ENCODE measurements at regions not wholly inside any gene's neighbourhood (a gene's known extent, or its start where the extent isn't known, plus 50 kb on each side); places are given as distances from the start of the nearest gene placed in this dataset.

DNA sequence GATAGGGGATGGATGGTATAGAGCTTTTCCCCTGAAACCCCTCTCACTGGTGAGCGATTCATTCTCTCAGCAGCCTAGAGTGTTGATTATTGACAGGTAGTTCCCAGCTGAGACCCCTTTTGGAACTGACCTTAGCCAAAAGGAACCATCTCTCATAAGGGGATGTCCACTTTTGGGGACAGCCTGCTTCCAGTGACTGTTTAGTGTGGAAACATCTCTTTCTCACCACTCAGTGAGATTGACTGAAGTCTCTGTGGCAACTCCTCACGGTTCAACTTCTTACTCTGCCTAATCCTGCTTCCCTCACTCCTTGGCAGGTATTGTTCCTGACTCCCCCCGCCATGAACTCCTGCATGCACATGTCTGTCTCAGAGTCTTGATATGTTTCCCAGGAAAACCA lies 529.2 kb upstream of the ATP2B1 start:
- no peak overlapping the region for H3K4me3 ChIP-seq (ENCODE audit: low read depth, low read length)
- no peak for DNase-seq
- H3K27ac ChIP-seq = no peak overlapping the region
- TF ChIP-seq, protein P1, sequence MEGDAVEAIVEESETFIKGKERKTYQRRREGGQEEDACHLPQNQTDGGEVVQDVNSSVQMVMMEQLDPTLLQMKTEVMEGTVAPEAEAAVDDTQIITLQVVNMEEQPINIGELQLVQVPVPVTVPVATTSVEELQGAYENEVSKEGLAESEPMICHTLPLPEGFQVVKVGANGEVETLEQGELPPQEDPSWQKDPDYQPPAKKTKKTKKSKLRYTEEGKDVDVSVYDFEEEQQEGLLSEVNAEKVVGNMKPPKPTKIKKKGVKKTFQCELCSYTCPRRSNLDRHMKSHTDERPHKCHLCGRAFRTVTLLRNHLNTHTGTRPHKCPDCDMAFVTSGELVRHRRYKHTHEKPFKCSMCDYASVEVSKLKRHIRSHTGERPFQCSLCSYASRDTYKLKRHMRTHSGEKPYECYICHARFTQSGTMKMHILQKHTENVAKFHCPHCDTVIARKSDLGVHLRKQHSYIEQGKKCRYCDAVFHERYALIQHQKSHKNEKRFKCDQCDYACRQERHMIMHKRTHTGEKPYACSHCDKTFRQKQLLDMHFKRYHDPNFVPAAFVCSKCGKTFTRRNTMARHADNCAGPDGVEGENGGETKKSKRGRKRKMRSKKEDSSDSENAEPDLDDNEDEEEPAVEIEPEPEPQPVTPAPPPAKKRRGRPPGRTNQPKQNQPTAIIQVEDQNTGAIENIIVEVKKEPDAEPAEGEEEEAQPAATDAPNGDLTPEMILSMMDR (IDR thresholded peaks at IDR 0.05; ENCODE audit: low read depth, low read length) = no peak
- H3K27me3 ChIP-seq (ENCODE audit: insufficient read depth, low read depth, severe bottlenecking) = no peaks in the 10 kb centered on the region
- no peaks in the 10 kb centered on the region for H3K9me3 ChIP-seq (ENCODE audit: severe bottlenecking)
- H3K36me3 ChIP-seq = no peaks in the 10 kb centered on the region

DNA sequence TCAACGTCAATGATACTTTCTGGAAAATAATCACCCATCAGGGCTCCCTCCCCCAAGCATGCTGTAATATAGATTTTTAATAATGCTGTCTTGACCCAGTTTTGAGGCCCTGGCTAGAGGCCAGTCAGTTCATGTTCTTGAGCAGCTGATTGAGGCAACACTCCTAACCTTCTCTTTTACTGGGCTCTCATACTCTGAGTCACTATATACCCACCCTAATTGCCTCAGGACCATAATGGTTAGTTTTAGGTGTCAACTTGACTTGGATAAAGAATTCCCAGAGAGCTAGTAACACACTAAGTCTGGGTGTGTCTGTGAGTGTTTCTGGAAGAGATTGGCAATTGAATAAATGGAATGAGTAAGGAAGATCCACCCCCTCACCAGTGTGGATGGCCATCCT lies 527.0 kb upstream of the ATP2B1 start:
- TF ChIP-seq, protein P1 (IDR thresholded peaks at IDR 0.05; ENCODE audit: low read depth, low read length) = no peak
- H3K4me3 ChIP-seq (ENCODE audit: low read depth, low read length) = no peak overlapping the region
- no peaks in the 10 kb centered on the region for H3K27me3 ChIP-seq (ENCODE audit: insufficient read depth, low read depth, severe bottlenecking)
- no peak for DNase-seq
- H3K9me3 ChIP-seq (ENCODE audit: severe bottlenecking) = no peaks in the 10 kb centered on the region
- H3K36me3 ChIP-seq = no peaks in the 10 kb centered on the region
- no peak overlapping the region for H3K27ac ChIP-seq

DNA sequence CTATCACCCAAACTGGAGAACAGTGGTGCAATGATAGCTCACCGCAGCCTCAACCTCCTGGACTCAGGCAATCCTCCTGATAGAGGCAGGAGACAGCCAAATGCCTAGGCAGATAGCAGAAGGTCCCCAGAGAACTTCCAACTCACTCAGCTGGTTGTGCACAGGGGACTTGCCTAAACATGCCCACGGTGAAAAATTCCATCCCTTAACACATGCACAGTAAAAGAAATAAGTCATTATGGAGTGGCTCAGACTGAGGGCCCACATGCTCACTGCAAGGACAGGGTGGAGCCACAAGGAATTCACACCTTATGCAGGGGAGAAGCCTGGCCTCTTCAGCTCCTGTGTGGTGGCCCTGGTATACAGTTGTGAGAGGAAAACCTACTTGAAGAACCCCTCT lies 525.8 kb upstream of the ATP2B1 start:
- TF ChIP-seq, protein P1 (IDR thresholded peaks at IDR 0.05; ENCODE audit: low read depth, low read length) = no peak
- Histone ChIP-seq H3K27me3 (ENCODE audit: insufficient read depth, low read depth, severe bottlenecking) (no peaks in the 10 kb centered on the region), H3K27ac (no peak overlapping the region), H3K9me3 (ENCODE audit: severe bottlenecking) (no peaks in the 10 kb centered on the region), H3K4me3 (ENCODE audit: low read depth, low read length) (no peak overlapping the region), H3K36me3 (no peaks in the 10 kb centered on the region)
- DNase-seq = no peak

DNA sequence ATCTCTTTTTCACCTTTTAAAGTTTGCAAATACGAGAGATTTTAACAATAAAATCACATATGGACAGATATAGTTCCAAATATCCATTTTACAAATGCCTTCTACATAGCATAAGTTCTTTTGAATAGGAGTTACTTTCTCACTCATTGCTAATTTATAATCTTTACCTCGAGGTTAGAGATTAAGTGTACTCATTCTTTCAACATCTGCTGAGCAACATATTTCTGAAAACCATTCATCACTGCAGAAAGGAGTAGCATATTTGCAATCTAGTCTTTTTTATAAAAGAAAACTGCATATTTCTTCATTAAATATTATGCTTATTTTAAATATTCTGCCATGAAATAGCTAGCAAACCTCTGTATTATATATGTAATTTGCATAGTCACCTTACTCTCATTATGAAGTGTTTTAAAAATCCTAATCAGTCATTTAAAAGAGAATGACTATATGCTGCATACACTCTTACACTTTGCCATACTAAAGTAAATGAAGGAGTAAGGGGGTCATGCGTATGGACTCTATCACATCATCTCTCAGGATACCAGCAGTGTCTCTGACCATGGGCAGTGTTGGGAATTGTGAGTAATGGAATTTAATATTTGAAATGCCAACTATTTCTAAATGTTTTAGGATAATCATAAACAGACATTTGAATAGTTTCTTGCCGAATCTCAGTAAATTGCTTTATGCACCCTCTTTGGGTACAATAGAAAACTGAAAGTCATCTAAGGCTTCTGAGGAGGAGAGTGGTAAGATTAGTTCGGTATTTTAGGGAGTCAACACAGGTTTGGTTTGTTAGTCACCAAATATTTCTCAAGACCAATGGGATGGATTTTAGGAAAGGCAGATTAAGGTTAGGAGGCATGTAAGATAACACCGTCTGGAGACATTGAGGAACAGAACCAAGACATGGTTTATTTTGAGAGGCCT lies 524.8 kb upstream of the ATP2B1 start:
- Histone ChIP-seq H3K27me3 (ENCODE audit: insufficient read depth, low read depth, severe bottlenecking) (no peaks in the 10 kb centered on the region), H3K27ac (no peak overlapping the region), H3K9me3 (ENCODE audit: severe bottlenecking) (no peaks in the 10 kb centered on the region), H3K36me3 (no peaks in the 10 kb centered on the region), H3K4me3 (ENCODE audit: low read depth, low read length) (no peak overlapping the region)
- TF ChIP-seq, protein P1 (IDR thresholded peaks at IDR 0.05; ENCODE audit: low read depth, low read length) = no peak
- DNase-seq = no peak

DNA sequence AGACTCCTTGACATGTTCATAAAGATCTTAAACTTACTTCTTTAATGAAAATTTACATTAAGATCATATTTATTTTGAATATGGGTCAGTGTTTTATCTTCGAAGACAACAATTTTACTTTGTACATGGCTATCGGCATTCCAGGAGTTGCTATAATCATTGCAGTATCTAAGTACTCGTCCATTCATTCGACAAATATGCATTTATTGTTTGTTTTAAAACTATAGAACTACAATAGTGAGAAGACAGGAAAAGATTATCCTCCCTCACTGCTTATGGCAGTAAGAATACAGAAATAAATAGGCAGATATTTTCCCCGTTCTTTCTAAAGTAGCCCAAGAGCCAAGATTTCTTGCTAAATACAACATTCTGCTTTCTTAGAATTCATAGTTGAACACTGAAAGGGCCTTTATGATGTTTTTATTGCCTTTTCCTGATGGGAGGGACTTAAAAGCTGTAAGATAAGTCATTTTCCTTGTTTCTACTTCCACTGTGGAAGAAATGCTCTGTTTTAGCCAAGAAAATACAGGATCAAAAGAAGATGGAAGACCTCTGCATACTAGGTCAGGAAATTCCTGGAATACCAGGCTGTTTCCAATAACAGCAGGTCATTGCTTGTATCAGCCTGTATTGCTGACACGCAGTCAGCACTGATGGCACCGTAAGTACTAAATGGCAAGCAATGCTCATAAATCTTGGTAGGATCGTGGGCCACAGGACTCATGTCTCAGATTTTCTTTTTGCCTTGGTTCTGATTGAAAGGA lies 521.0 kb upstream of the ATP2B1 start:
- no peak for DNase-seq
- TF ChIP-seq, protein P1 (IDR thresholded peaks at IDR 0.05; ENCODE audit: low read depth, low read length) = no peak
- Histone ChIP-seq H3K4me3 (ENCODE audit: low read depth, low read length) (no peak overlapping the region), H3K9me3 (ENCODE audit: severe bottlenecking) (no peaks in the 10 kb centered on the region), H3K27ac (no peak overlapping the region), H3K27me3 (ENCODE audit: insufficient read depth, low read depth, severe bottlenecking) (no peaks in the 10 kb centered on the region), H3K36me3 (no peaks in the 10 kb centered on the region)
